K562 (cell line): ENCODE measurements at regions not wholly inside any gene's neighbourhood (a gene's known extent, or its start where the extent isn't known, plus 50 kb on each side); places are given as distances from the start of the nearest gene placed in this dataset.

ENCODE experiments used
- ATAC-seq: fragments of 200-7000 bp; cut with Tn5 transposase; 3 replicates; pipeline ENCODE4 v1.9.1; 2020; ENCODE audit warnings: moderate library complexity
- BruUV-seq: library from RNA; stranded (reverse); fragments of 400-500 nt; replicated peaks from 2 replicates; lab custom pipeline; 2021; lab: Mats Ljungman, UMichigan
- CTCF ChIA-PET: fragments of 300-600 bp; formaldehyde crosslinking; extraction: SDS; loops from one replicate; lab custom pipeline; 2021; ENCODE audit warnings: low intra/inter-chr PET ratio; lab: Yijun Ruan, JAX
- POLR2A ChIA-PET: fragments of 300-600, 350-650 bp; sonication (Branson Sonifier 250); formaldehyde crosslinking; extraction: SDS; loops from one replicate; lab custom pipeline; 2021; ENCODE audit warnings: antibody characterized with exemption, inconsistent platforms; lab: Yijun Ruan, JAX
- DNase-seq, 4 experiments: peaks; one replicate each; pipeline versions ENCODE4 v3.0.0 to v3.0.0-alpha.2; 2011 to 2018; ENCODE audit warnings: low spot score in 3 of 4, mixed read lengths in 3 of 4; ENCODE audit errors: extremely low read depth in 1 of 4
- FAIRE-seq: peaks from 2 replicates; lab custom pipeline; 2011; peaks lifted over from hg19 to GRCh38; lab: Jason Lieb, UNC
- H2AFZ ChIP-seq: 2 replicates; pipeline ENCODE4 v1.6.0; 2011; ENCODE audit warnings: low read depth, low read length, control low read depth, inconsistent platforms
- H3K27ac ChIP-seq: fragments of 200-600 bp; 3 replicates; pipeline ENCODE4 v1.8.0; 2011; ENCODE audit warnings: low read depth, mild to moderate bottlenecking, control low read depth, inconsistent platforms, low read length, moderate library complexity, mixed read lengths; ENCODE audit errors: extremely low read depth
- H3K27me3 ChIP-seq, 2 experiments: fragments of 300-600 bp in 1 of 2; 2 replicates in 1 of 2; 3 replicates in 1 of 2; pipeline versions ENCODE4 v1.6.0 to v1.8.0; 2011; ENCODE audit warnings: inconsistent platforms in 2 of 2, low read length in 2 of 2, mild to moderate bottlenecking in 1 of 2, mixed read lengths in 1 of 2, moderate library complexity in 1 of 2; ENCODE audit not compliant: control insufficient read depth in 2 of 2, insufficient read depth in 2 of 2
- H3K36me3 ChIP-seq: fragments of 300-600 bp; 3 replicates; pipeline ENCODE4 v1.8.0; 2011; ENCODE audit warnings: mild to moderate bottlenecking, low read length, inconsistent platforms; ENCODE audit not compliant: control insufficient read depth, insufficient read depth
- H3K4me1 ChIP-seq, 2 experiments: fragments of 200-600 bp in 1 of 2; replicated peaks in 1 of 2; 2 replicates in 1 of 2; 3 replicates in 1 of 2; pipeline versions ENCODE4 v1.5.1 to v1.8.0; 2011; ENCODE audit warnings: inconsistent platforms in 2 of 2, low read length in 2 of 2, mild to moderate bottlenecking in 1 of 2, mixed read lengths in 1 of 2, moderate library complexity in 1 of 2; ENCODE audit not compliant: control insufficient read depth in 2 of 2, insufficient read depth in 2 of 2
- H3K4me2 ChIP-seq: 2 replicates; pipeline ENCODE4 v1.6.1; 2011; ENCODE audit warnings: low read length, control low read depth, inconsistent platforms, mixed read lengths; ENCODE audit not compliant: insufficient read depth
- H3K4me3 ChIP-seq: fragments of 200-600 bp; sonication (generic), shearing (Covaris generic); 2 replicates; pipeline ENCODE4 v1.5.1; 2016; ENCODE audit warnings: control low read depth, inconsistent platforms
- H3K79me2 ChIP-seq: fragments of 200-600 bp; 3 replicates; pipeline ENCODE4 v1.8.0; 2011; ENCODE audit warnings: low read length, inconsistent platforms; ENCODE audit not compliant: control insufficient read depth, insufficient read depth
- H3K9ac ChIP-seq, 2 experiments: 2 replicates each; pipeline versions ENCODE4 v1.6.0 to v1.6.1; 2011; ENCODE audit warnings: low read depth in 2 of 2, low read length in 2 of 2, control low read depth in 1 of 2, inconsistent platforms in 1 of 2, mild to moderate bottlenecking in 1 of 2, mixed read lengths in 1 of 2; ENCODE audit not compliant: insufficient read depth in 1 of 2
- H3K9me1 ChIP-seq: one replicate; pipeline ENCODE4 v1.6.0; 2011; ENCODE audit warnings: inconsistent platforms, mild to moderate bottlenecking, low read length, moderate library complexity; ENCODE audit not compliant: control insufficient read depth, insufficient read depth
- H3K9me3 ChIP-seq: replicated peaks from 2 replicates; pipeline ENCODE4 v1.5.1; 2011; ENCODE audit warnings: low read depth, low read length, inconsistent platforms; ENCODE audit not compliant: control insufficient read depth, insufficient read depth
- H4K20me1 ChIP-seq: replicated peaks from 2 replicates; pipeline ENCODE4 v1.6.1; 2011; ENCODE audit warnings: low read length, inconsistent platforms, mixed read lengths; ENCODE audit not compliant: control insufficient read depth, insufficient read depth
- ARID2 ChIP-seq: fragments of 450-650 bp; IDR thresholded peaks from 2 replicates; pipeline ENCODE4 v1.6.1; 2017; ENCODE audit warnings: antibody characterized with exemption, mild to moderate bottlenecking
- ATF7 ChIP-seq: fragments of 450-650 bp; IDR thresholded peaks from 2 replicates; pipeline ENCODE4 v1.7.1; 2014; ENCODE audit warnings: mild to moderate bottlenecking, moderate library complexity
- BHLHE40 ChIP-seq: IDR thresholded peaks from 2 replicates; pipeline ENCODE4 v1.6.1; 2011; ENCODE audit warnings: low read length, improper control_type of control experiment
- BRF2 ChIP-seq: IDR thresholded peaks from 3 replicates; pipeline ENCODE4 v1.6.1; 2011; ENCODE audit warnings: borderline replicate concordance, mild to moderate bottlenecking; ENCODE audit not compliant: insufficient read length, insufficient read depth
- CBFA2T2 ChIP-seq: fragments of 450-650 bp; conservative IDR thresholded peaks from 2 replicates; pipeline ENCODE4 v1.6.1; 2017; ENCODE audit warnings: mild to moderate bottlenecking
- CBX8 ChIP-seq: fragments of 200-600 bp; sonication (generic); IDR thresholded peaks from 2 replicates; pipeline ENCODE4 v1.6.1; 2012; ENCODE audit warnings: borderline replicate concordance, mixed run types, low read depth, mild to moderate bottlenecking, moderate library complexity, mixed read lengths, low read length, control low read depth, inconsistent platforms; ENCODE audit not compliant: poor library complexity, severe bottlenecking; ENCODE audit errors: extremely low read depth
- CGGBP1 ChIP-seq: fragments of 250-450 bp; sonication (Bioruptor Pico); IDR thresholded peaks from 2 replicates; pipeline ENCODE4 v1.9.0; 2021; ENCODE audit warnings: mild to moderate bottlenecking
- CSDE1 ChIP-seq, 2 experiments: fragments of 450-650 bp; IDR thresholded peaks; 2 replicates each; pipeline ENCODE4 v1.6.1; 2016; ENCODE audit warnings: mild to moderate bottlenecking in 1 of 2
- EP300 ChIP-seq: IDR thresholded peaks from 2 replicates; pipeline ENCODE4 v1.6.1; 2012; ENCODE audit warnings: low read length, improper control_type of control experiment
- FOS ChIP-seq: IDR thresholded peaks from 3 replicates; pipeline ENCODE4 v1.6.1; 2011; ENCODE audit not compliant: insufficient read length; ENCODE audit errors: extremely low read depth
- FOXA1 ChIP-seq: fragments of 450-650 bp; IDR thresholded peaks from 2 replicates; pipeline ENCODE4 v1.6.1; 2016; ENCODE audit warnings: mild to moderate bottlenecking, borderline replicate concordance
- KAT7 ChIP-seq: sonication (generic); formaldehyde crosslinking; IDR thresholded peaks from 2 replicates; pipeline ENCODE4 v1.8.0; 2022; ENCODE audit warnings: missing genetic modification reagents, mild to moderate bottlenecking, borderline replicate concordance
- PHF8 ChIP-seq: fragments of 200-600 bp; sonication (generic); IDR thresholded peaks from 2 replicates; pipeline ENCODE4 v1.6.1; 2012; ENCODE audit warnings: mixed run types, mild to moderate bottlenecking, inconsistent platforms, low read length, moderate library complexity, borderline replicate concordance
- POLR2B ChIP-seq: fragments of 450-650 bp; IDR thresholded peaks from 2 replicates; pipeline ENCODE4 v1.6.1; 2018; ENCODE audit warnings: low read depth; ENCODE audit not compliant: partially characterized antibody
- POLR3A ChIP-seq: IDR thresholded peaks from 2 replicates; pipeline ENCODE4 v1.6.1; 2011; ENCODE audit warnings: borderline replicate concordance, mild to moderate bottlenecking, moderate library complexity; ENCODE audit not compliant: insufficient read length, insufficient read depth; ENCODE audit errors: extremely low read depth
- PTBP1 ChIP-seq: fragments of 200-400 bp; formaldehyde crosslinking; IDR thresholded peaks from 2 replicates; pipeline ENCODE4 v1.6.1; 2017; ENCODE audit warnings: low read depth, low read length
- RAD51 ChIP-seq: fragments of 450-650 bp; IDR thresholded peaks from 2 replicates; pipeline ENCODE4 v1.7.1; 2016; ENCODE audit warnings: low read depth, mild to moderate bottlenecking, borderline replicate concordance
- SP2 ChIP-seq: IDR thresholded peaks from 2 replicates; pipeline ENCODE4 v1.6.1; 2011; ENCODE audit warnings: mild to moderate bottlenecking, low read depth, low read length, moderate library complexity; ENCODE audit not compliant: poor library complexity, severe bottlenecking; ENCODE audit errors: extremely low read depth
- TFE3 ChIP-seq: fragments of 450-650 bp; formaldehyde crosslinking; IDR thresholded peaks from 2 replicates; pipeline ENCODE4 v1.4.0; 2020; ENCODE audit warnings: mild to moderate bottlenecking, mixed read lengths
- TRIM28 ChIP-seq: fragments of 450-650 bp; IDR thresholded peaks from 2 replicates; pipeline ENCODE4 v1.6.1; 2017
- ZNF408 ChIP-seq: fragments of 250-450 bp; sonication (Bioruptor Pico); IDR thresholded peaks from 2 replicates; pipeline ENCODE4 v1.4.0; 2020; ENCODE audit warnings: low read depth, mild to moderate bottlenecking, moderate library complexity
- ZNF785 ChIP-seq: fragments of 250-450 bp; sonication (Bioruptor Pico); IDR thresholded peaks from 2 replicates; pipeline ENCODE4 v1.4.0; 2020; ENCODE audit warnings: mild to moderate bottlenecking
- ZNF79 ChIP-seq: fragments of 250-450 bp; sonication (Bioruptor Pico); IDR thresholded peaks from 2 replicates; pipeline ENCODE4 v1.4.0; 2020; ENCODE audit warnings: low read depth, mild to moderate bottlenecking, moderate library complexity
- WGBS: fragments of 100-300 bp; shearing (Covaris generic); methylation state at CpG from one replicate; pipeline ENCODE4 v1.1.6; 2016; ENCODE audit warnings: low coverage, mixed read lengths; ENCODE audit not compliant: insufficient coverage; ENCODE audit errors: missing lambda C conversion rate; 5-methylcytosine and 5-hydroxymethylcytosine counted together
- in situ Hi-C: fragments of 300-500 bp; cut with MboI; formaldehyde crosslinking; loops from 4 replicates; pipeline ENCODE4 v1.15.0; 2018; ENCODE audit warnings: inconsistent platforms, mixed read lengths
- intact Hi-C: fragments of 100-400 bp; cut with micrococcal nuclease; formaldehyde crosslinking; loops from 2 replicates; pipeline ENCODE4 v1.14.2; 2022

GRCh38 chr22:48482771-48483170, 1344.9 kb downstream of the BRD1 start:
- 0% methylated on average over 2 of the region's 2 CpGs for WGBS
- no peaks in the 10 kb centered on the region for H3K9me3 ChIP-seq
- no peak overlapping the region for H3K4me2 ChIP-seq
- no peak overlapping the region for H3K27ac ChIP-seq
- no peak overlapping the region for H3K4me3 ChIP-seq
- FAIRE-seq (no peak), ATAC-seq (no peak), DNase-seq (no peak)
- POLR2A ChIA-PET = no interaction called here
- H3K4me1 ChIP-seq = no peaks in the 10 kb centered on the region
- H4K20me1 ChIP-seq = no peaks in the 10 kb centered on the region
- no peaks in the 10 kb centered on the region for H3K36me3 ChIP-seq
- in situ Hi-C loops (loop anchor here (25.0 kb wide), 1 partner anchor 895 kb away; no protein-coding TSS in a partner anchor), intact Hi-C loops (no loop called here)
- BruUV-seq = no TSS peak
- no peaks in the 10 kb centered on the region for H3K79me2 ChIP-seq
- no peak overlapping the region for H3K9ac ChIP-seq
- peaks cover 0 to 8% of the 10 kb centered on the region in 2 experiments; a peak in 1 of 5 replicates for H3K27me3 ChIP-seq
- no peak overlapping the region for H2AFZ ChIP-seq
- H3K9me1 ChIP-seq = no peaks in the 10 kb centered on the region
- CTCF ChIA-PET = no interaction called here
- TF ChIP-seq TRIM28 = no peak
- TF ChIP-seq TFE3 (CRISPR knock-in tag) = peak; percentile 84
- TF ChIP-seq SP2 = no peak
- no peak for TF ChIP-seq CSDE1 (IDR thresholded peaks at IDR 0.05)
- TF ChIP-seq ARID2 = no peak
- no peak for TF ChIP-seq ZNF79 (CRISPR knock-in tag)
- TF ChIP-seq PTBP1 = no peak
- no peak for TF ChIP-seq POLR2B
- TF ChIP-seq BRF2 = no peak
- no peak for TF ChIP-seq FOXA1
- TF ChIP-seq FOS = no peak
- no peak for TF ChIP-seq CGGBP1 (CRISPR knock-in tag)
- TF ChIP-seq EP300 = no peak
- no peak for TF ChIP-seq CBX8
- TF ChIP-seq ZNF785 = no peak
- no peak for TF ChIP-seq BHLHE40
- no peak for TF ChIP-seq KAT7 (CRISPR knock-in tag)
- TF ChIP-seq POLR3A = no peak
- TF ChIP-seq RAD51 = peak; percentile 72
- no peak for TF ChIP-seq ATF7
- TF ChIP-seq ZNF408 (CRISPR knock-in tag) = no peak
- no peak for TF ChIP-seq PHF8
- peak; percentile 27; the same call in 1 of the 2 replicates for TF ChIP-seq CBFA2T2
